GM23248 (cell line): ENCODE measurements at regions not wholly inside any gene's neighbourhood (a gene's known extent, or its start where the extent isn't known, plus 50 kb on each side); places are given as distances from the start of the nearest gene placed in this dataset.

Experiments
- EZH2 ChIP-seq: fragments of 200-600 bp; sonication (generic); IDR thresholded peaks from 2 replicates; pipeline ENCODE4 v1.6.1; 2018; ENCODE audit warnings: antibody characterized with exemption, mild to moderate bottlenecking; ENCODE audit not compliant: insufficient read depth, poor library complexity, severe bottlenecking
- EZH2phosphoT487 ChIP-seq: fragments of 200-600 bp; sonication (generic); IDR thresholded peaks from 2 replicates; pipeline ENCODE4 v1.6.1; 2018; ENCODE audit warnings: antibody characterized with exemption, moderate library complexity, mild to moderate bottlenecking, low read depth; ENCODE audit not compliant: insufficient read depth

DNA sequence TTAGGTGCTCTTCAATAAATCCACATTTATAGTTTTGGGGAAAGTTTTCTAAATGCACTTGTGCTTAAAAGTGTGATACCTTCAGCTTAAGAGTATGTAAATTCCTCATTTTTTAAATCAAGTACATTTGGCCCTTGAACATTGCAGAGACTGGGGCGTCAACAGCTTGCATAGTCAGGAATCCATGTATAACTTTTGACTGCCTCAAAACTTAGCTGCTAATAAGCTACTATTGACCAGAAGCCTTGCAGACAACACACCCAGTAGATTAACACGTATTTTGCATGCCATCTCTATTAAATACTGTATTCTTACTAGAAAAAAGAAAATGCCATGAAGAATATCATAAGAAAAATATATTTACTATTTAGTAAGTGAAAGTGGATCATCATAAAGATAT, 1211.8 kb upstream of the ALCAM start:
- no peak for TF ChIP-seq EZH2phosphoT487
- TF ChIP-seq EZH2: no peak
